GM19463 (cell line): ENCODE measurements at regions not wholly inside any gene's neighbourhood (a gene's known extent, or its start where the extent isn't known, plus 50 kb on each side); places are given as distances from the start of the nearest gene placed in this dataset.
"Not testable (repeated sequence)": the region's sequence is repeated elsewhere in the genome, so short reads cannot be mapped to it uniquely, and the experiment has no call there.

Experiments
- ATAC-seq: cut with Tn5 transposase; IDR thresholded peaks from one replicate; pipeline ENCODE4 v1.9.1; 2021; ENCODE audit warnings: mild to moderate bottlenecking, moderate library complexity; ENCODE audit not compliant: unreplicated experiment

DNA sequence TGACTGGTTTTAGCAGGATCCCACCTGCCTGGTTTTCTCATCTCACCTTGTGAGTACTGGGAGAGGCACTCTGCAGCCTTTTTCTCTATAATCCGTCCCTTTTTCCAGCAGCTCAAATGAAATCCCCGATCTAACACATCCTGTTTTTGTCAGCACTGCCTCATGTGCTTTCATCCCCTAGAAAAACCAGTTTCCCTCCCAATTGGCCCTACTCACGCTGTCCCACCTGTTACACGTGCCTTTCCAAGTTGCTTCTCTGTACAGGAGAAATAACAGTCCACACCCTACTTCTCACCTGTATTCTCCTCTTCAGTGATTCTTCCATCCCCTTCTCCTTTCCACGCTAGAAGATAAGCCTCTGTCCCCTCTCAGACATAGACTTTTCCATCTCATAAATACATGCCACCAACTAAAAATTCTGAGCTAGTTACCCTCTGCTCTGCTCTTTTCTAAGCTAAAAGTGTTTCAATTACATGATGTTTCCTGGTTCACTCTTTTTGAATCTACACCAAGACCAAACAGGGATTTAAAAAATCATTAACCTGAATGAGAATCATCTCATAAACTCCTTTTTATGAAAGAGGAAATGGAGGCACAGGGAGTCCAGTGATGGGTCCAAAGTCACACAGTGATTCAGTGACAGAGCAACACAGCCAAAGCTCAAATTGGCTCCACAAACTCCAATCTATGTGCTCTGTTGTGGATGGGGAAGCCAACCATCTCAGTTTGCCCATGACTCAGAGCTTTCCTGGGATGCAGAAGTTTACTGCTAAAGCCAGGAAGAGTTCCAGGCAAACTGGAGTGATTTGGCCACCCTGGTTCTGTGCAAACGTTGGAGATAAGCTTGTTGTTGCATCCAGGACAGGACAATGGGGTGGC lies 240.0 kb upstream of the TMEM132C start:
- no peak for ATAC-seq

DNA sequence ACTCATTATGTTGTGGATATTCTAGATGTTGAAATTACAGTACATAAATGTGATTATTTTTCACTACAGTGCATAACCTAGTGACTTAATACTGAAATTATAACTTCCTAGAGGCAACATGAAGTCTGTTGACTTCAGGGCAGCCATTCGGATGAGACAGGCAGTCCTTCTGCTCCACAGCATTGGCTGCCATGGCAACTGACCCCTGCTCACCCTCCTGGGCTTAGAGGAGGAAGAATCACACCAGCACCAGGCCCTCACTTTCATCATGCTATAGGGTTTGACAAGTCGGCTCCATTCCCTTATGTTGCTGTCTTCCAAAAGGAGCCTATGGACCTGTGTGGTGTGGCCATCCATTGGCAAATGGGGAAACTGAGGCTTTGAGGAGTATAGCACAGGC lies 233.5 kb upstream of the TMEM132C start:
- ATAC-seq, result no peak

DNA sequence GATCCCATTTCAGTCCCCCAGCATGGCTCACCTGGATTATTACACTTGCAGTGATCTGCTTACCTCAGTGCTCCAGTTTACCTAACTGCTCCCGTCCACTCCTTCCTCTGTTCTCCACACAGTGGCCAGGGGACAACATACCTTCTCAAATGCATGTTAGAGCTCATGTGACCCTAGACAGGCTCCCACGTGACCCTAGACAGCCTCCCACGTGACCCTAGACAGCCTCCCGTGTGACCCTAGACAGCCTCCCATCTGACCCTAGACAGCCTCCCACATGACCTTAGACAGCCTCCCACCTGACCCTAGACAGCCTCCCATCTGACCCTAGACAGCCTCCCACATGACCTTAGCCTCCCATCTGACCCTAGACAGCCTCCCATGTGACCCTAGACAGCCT lies 226.0 kb upstream of the TMEM132C start:
- no peak for ATAC-seq

DNA sequence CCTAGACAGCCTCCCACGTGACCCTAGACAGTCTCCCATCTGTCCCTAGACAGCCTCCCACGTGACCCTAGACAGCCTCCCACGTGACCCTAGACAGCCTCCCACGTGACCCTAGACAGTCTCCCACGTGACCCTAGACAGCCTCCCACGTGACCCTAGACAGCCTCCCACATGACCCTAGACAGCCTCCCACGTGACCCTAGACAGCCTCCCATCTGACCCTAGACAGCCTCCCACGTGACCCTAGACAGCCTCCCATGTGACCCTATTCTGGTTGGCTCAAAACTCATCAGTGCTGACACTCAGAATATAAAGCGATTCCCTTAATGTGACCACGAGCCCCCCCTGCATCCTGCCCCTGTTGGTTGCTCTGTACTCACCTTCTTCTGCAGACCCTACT lies 224.7 kb upstream of the TMEM132C start:
- not testable (repeated sequence) for ATAC-seq

DNA sequence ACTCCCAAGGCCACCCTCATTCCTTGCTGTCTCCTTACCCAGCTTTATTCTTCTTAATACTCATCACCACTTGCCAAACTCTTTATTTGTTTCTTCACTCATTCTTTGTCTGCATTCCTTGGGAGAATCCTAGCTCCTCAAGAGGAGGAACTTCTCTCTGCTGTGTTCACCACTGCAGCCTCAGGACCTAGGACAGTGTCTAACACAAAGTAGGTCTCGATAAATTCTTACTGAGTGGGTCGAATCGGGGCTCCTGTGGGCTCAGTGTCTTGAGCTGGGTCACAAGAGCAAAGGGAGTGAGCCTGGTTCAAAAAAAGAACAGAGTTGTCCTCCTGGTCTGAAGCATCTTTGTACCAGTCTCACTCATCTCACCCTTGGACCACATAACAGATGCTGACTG lies 224.1 kb upstream of the TMEM132C start:
- no peak for ATAC-seq

DNA sequence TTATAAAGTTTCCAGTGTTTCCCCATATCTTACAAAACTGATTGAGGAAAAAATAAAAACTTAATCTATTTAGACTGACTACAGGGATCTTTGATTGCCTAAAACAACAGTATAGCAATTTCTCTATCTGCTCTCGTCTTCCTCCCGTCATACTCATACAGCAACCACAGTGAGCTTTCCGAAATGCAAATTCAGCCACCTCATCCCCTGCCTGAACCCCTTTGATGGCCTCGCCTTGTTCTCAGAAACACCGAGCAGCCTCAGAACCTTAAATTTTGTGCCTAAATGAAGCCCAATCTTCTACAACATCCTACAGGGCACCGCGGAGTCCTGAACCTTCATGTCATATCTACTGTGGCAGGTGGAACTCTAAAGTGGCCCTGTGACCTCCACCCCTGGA lies 223.7 kb upstream of the TMEM132C start:
- ATAC-seq, result no peak

- no peak for ATAC-seq
Measured at GRCh38 chr12:128047266-128048060, 219.5 kb upstream of the TMEM132C start.

DNA sequence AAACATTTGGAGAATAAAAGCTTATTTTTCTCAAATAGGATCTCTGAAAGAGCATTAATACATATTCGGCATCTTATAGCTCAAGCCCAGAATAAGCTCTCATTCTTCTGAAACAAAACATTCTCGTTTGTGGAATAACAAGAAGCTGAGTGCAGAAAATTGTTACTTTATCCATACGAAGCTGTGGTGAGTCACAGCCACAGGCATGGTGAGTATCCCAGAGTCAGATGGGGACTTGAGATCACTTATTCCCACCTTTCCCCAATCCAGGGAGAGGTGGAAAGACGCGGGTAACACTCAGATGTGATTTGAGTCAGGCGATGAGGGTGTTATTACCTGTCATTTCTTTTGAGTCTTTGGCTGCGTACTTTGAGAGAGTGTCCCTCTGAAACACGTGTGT lies 214.6 kb upstream of the TMEM132C start:
- no peak for ATAC-seq

DNA sequence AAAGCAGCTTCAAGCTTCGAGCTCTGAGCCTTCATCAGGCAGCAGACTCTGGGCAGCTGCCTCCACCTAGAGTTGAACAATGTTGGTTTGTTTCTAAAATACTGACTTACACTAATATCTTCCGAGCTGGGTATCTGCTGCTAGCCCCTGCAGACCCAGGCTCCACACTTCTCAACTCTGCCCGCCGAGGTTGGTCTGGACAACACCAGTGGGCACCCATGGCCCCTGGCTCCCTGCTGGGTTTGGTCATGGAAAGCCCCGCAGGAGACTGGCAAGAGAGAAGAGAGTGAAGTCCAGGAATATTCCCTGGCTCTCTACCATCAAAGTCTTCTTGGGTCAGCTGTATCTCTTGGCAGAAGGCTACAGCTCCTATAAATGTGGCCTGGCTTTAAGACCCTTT lies 214.2 kb upstream of the TMEM132C start:
- no peak for ATAC-seq

DNA sequence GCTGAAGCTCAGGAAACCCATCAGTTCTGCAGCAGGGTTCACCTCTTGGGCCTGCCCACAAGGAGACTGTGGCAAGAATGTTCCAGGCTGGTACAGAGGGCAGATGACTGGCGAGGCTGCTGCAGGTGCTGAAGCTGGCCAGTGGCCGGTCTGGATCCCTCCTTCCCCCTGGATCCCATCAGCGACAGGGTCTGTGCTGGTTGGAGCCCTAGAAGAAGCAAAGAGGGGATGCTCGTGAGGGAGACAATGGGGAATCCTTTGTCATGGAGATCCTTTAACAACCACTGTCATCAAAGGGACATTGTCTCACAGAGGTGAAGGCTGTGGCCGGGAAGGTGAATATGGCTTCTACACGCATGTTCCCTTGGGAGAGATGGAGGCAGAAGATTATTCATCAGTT lies 211.4 kb upstream of the TMEM132C start:
- ATAC-seq, result no peak

DNA sequence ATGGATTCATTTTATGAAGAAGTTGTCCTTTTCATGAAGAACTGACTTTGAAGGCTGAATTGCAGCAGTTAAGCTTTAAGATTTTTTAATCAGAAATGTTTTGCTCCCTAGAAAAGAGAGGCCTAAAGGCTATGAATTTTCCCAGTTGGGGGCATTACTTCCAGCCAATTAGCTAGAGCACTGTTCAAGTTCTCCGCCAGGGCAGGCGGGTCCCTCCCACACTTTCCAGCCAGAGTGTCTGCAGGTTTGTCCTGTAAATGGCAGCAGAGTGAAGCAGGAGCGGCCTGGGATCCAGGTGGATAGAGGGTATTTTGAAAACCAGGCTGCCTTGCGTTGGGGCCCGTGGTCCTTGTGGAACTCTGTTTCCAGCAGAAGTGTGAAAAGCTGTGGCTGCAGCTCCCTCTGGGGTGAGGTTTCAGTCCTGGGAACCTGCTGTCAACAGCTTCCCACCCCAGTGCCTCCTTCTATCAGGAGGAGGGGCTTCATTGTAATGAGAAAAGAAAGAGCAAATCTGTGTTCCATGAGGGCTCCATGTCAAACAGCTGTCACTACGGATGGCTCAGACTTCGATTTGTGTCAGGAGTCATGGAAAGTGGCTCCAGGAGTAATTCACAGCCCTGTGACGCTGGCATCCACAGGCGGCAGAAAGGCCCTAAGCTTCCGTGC lies 210.7 kb upstream of the TMEM132C start:
- no peak for ATAC-seq

GRCh38 chr12:128057586-128057985 lies 209.4 kb upstream of the TMEM132C start:
- ATAC-seq, result no peak

DNA sequence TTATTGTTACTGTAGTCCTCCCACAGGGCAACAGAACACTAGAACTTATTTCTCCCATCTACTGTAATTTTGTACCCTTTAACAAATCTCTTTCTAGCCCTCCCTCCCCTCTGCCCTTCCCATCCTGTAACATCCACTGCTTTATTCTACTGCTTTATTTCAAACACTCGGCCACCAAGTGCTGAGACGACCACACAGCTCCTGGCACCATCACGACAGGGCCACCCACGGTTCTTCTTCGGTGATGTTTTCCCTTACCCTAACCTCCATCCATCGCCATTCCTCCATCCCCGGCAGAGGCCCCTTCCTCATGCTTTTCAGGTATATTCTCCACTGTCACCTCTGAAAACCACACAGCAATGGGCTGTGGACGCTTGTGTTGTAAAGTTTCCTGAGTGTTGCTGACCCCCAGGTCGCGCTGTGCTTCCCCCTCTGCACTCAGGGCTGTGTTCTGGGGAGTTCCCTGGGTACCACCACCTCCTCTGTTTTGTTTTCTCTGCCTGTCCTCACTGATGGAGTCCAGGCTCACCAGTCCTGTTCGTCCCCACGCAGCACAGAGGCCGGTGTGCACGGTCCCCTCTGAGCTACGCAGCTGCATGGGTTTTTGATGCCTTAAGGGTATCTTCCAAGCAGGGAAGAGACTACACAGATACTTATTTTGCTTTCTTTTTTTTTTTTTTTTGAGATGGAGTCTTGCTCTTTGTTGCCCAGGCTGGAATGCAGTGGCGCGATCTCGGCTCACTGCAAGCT lies 207.2 kb upstream of the TMEM132C start:
- no peak for ATAC-seq

DNA sequence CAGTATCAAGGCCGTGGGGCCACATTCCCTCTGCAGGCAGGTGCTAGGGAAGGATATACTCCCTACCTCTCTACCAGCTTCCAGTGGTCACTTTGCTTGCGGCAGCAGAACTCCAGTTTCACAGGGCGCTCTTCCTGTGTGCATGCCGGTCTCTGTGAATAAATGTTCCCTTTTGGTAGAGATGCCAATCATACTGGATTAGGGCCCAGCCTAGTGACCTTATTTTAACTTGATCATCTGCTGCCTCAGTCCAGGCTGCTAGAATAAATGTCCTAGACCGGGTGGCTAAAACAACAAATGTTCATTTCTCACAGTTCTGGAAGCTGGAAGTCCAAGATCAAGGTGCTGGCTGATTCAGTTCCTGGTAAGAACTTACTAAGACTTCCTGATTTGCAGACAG lies 198.8 kb upstream of the TMEM132C start:
- ATAC-seq, result no peak

- ATAC-seq, result peak; percentile 78
Measured at GRCh38 chr12:128069359-128069997, 197.5 kb upstream of the TMEM132C start.

GRCh38 chr12:128073937-128074336 lies 193.0 kb upstream of the TMEM132C start:
- no peak for ATAC-seq

DNA sequence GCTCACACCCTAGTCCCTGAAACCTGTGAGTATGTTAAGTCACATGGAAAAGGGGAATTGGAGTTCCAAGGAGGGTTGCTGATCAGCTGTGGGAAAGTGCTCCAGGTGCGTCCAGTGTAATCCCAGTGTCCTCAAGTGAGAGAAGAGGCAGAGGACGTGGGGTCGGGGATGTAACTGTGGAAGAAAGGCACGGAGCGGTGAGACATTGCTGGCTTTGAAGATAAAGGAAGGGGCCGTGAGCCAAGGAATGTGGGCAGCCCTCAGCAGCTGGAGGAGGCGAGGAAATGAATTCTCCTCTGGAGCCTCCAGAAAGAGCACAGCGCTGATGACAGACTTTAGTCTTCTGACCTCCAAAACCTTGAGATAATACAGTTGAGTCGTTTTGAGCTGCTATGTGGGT lies 191.6 kb upstream of the TMEM132C start:
- no peak for ATAC-seq

DNA sequence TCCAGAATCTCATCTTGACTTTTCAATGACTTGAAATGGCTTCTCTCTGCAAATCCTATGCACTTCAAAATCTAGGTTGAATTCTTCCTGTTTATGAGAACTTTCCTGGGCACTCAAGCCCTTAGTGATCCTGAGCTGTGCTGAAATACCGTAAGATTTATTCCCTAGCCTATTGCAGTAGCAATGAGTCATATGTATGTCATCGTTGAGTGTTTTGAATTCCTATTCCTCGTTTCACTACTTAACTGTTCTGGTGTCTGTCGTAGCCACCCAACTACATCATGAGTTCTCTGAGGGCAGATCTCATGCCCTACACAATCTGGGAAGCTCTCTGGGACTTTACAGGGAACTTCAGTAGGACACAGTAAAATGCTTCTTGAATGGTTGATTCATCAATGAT lies 190.8 kb upstream of the TMEM132C start:
- ATAC-seq, result no peak

GRCh38 chr12:128077211-128077916 lies 189.6 kb upstream of the TMEM132C start:
- no peak for ATAC-seq

DNA sequence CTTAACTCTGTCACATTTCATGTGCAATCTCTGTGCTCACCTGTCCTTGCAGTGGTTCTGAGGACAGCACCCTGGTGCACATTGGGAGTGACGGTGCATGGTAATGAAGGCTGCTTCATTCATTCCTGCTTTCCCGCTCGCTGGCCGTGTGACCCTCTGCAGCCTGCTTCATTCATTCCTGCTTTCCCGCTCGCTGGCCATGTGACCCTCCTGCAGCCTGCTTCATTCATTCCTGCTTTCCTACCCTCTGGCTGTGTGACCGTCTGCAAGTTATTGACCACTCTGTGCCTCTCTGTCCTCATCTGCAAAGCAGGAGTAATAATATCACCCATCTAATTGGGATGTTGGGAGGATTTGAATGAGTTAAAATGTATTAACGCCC lies 189.1 kb upstream of the TMEM132C start:
- ATAC-seq, result no peak
